Endothelial cell of umbilical vein (primary cell): ENCODE measurements at regions not wholly inside any gene's neighbourhood (a gene's known extent, or its start where the extent isn't known, plus 50 kb on each side); places are given as distances from the start of the nearest gene placed in this dataset.

Experiments
- BruUV-seq: library from RNA; stranded (reverse); fragments of 400-500 nt; replicated peaks from 2 replicates; lab custom pipeline; 2021; lab: Mats Ljungman, UMichigan
- CTCF ChIA-PET: fragments of 300-600, 350-600 bp; sonication (Branson Sonifier 250); formaldehyde crosslinking; loops from one replicate; lab custom pipeline; 2021; ENCODE audit warnings: antibody characterized with exemption, inconsistent platforms; lab: Charles Lee
- POLR2A ChIA-PET: fragments of 300-600, 350-600 bp; sonication (Branson Sonifier 250); formaldehyde crosslinking; loops from one replicate; lab custom pipeline; 2021; ENCODE audit warnings: antibody characterized with exemption, inconsistent platforms; lab: Charles Lee
- DNase-seq: peaks from one replicate; pipeline ENCODE4 v3.0.0-alpha.2; 2011; ENCODE audit warnings: low read depth, low spot score
- FAIRE-seq: peaks from 2 replicates; lab custom pipeline; 2011; peaks lifted over from hg19 to GRCh38; lab: Jason Lieb, UNC
- H2AFZ ChIP-seq: 2 replicates; pipeline ENCODE4 v1.6.0; 2012; ENCODE audit warnings: low read depth, low read length, control low read depth, inconsistent platforms
- H3K27ac ChIP-seq: 2 replicates; pipeline ENCODE4 v1.5.1; 2011; ENCODE audit warnings: low read depth, mild to moderate bottlenecking, control low read depth, low read length, moderate library complexity; ENCODE audit not compliant: insufficient read depth
- H3K27me3 ChIP-seq, 2 experiments: 2 replicates each; pipeline versions ENCODE4 v1.6.0 to v1.6.1; 2011; ENCODE audit warnings: low read length in 2 of 2, mixed read lengths in 1 of 2; ENCODE audit not compliant: control insufficient read depth in 2 of 2, insufficient read depth in 2 of 2
- H3K36me3 ChIP-seq, 2 experiments: 2 replicates in 1 of 2; 3 replicates in 1 of 2; pipeline ENCODE4 v1.5.1; 2011; ENCODE audit warnings: low read length in 2 of 2, mild to moderate bottlenecking in 1 of 2, moderate library complexity in 1 of 2; ENCODE audit not compliant: control insufficient read depth in 2 of 2, insufficient read depth in 2 of 2; ENCODE audit errors: extremely low read depth in 1 of 2
- H3K4me1 ChIP-seq: 3 replicates; pipeline ENCODE4 v1.5.1; 2011; ENCODE audit warnings: mild to moderate bottlenecking, low read length; ENCODE audit not compliant: control insufficient read depth, insufficient read depth; ENCODE audit errors: extremely low read depth
- H3K4me2 ChIP-seq: 2 replicates; pipeline ENCODE4 v1.6.1; 2011; ENCODE audit warnings: low read length, control low read depth, mixed read lengths; ENCODE audit not compliant: insufficient read depth
- H3K4me3 ChIP-seq, 3 experiments: fragments of 200-600 bp in 1 of 3; sonication (generic), shearing (Covaris generic) in 1 of 3; replicated peaks in 1 of 3; 2 replicates each; pipeline ENCODE4 v1.5.1; 2011 to 2016; ENCODE audit warnings: control low read depth in 3 of 3, low read length in 3 of 3, mild to moderate bottlenecking in 2 of 3, inconsistent platforms in 1 of 3, low read depth in 1 of 3, moderate library complexity in 1 of 3; ENCODE audit not compliant: insufficient read depth in 1 of 3
- H3K79me2 ChIP-seq: 2 replicates; pipeline ENCODE4 v1.6.0; 2012; ENCODE audit warnings: low read length, inconsistent platforms; ENCODE audit not compliant: control insufficient read depth, insufficient read depth
- H3K9ac ChIP-seq: replicated peaks from 2 replicates; pipeline ENCODE3; 2011; ENCODE audit warnings: low read length, control low read depth; ENCODE audit not compliant: insufficient read depth; ENCODE audit errors: extremely low read depth
- H3K9me1 ChIP-seq: replicated peaks from 3 replicates; pipeline ENCODE4 v1.6.0; 2011; ENCODE audit warnings: mild to moderate bottlenecking, low read length; ENCODE audit not compliant: control insufficient read depth, insufficient read depth; ENCODE audit errors: extremely low read depth
- H3K9me3 ChIP-seq: replicated peaks from 2 replicates; pipeline ENCODE4 v1.5.1; 2012; ENCODE audit warnings: low read length, inconsistent platforms; ENCODE audit not compliant: control insufficient read depth, insufficient read depth
- H4K20me1 ChIP-seq: replicated peaks from 2 replicates; pipeline ENCODE3; 2011; ENCODE audit warnings: mild to moderate bottlenecking, low read length; ENCODE audit not compliant: control insufficient read depth, insufficient read depth; ENCODE audit errors: extremely low read depth
- EZH2 ChIP-seq: IDR thresholded peaks from 2 replicates; pipeline ENCODE4 v1.6.1; 2012; ENCODE audit warnings: borderline replicate concordance, low read depth, mild to moderate bottlenecking, moderate library complexity, low read length, inconsistent platforms; ENCODE audit not compliant: severe bottlenecking
- FOS ChIP-seq: IDR thresholded peaks from 2 replicates; pipeline ENCODE4 v1.6.1; 2011; ENCODE audit warnings: mild to moderate bottlenecking, low read length, moderate library complexity, borderline replicate concordance; ENCODE audit not compliant: insufficient read depth
- GATA2 ChIP-seq: IDR thresholded peaks from 2 replicates; pipeline ENCODE4 v1.7.0; 2011; ENCODE audit warnings: low read depth, mild to moderate bottlenecking, moderate library complexity, mixed read lengths, low read length; ENCODE audit not compliant: insufficient read length, insufficient read depth
- JUN ChIP-seq: IDR thresholded peaks from 2 replicates; pipeline ENCODE4 v1.6.1; 2011; ENCODE audit warnings: borderline replicate concordance, low read depth; ENCODE audit not compliant: insufficient read length, insufficient read depth
- MAX ChIP-seq: IDR thresholded peaks from 2 replicates; pipeline ENCODE4 v1.6.1; 2011; ENCODE audit not compliant: insufficient read depth, insufficient read length
- MYC ChIP-seq: IDR thresholded peaks from one replicate; pipeline ENCODE4 v1.6.1; 2011; ENCODE audit warnings: mild to moderate bottlenecking, low read depth, low read length
- POLR2A ChIP-seq: IDR thresholded peaks from 2 replicates; pipeline ENCODE4 v1.6.1; 2012; ENCODE audit warnings: low read depth, mild to moderate bottlenecking, control low read depth, low read length
- POLR2AphosphoS5 ChIP-seq: IDR thresholded peaks from 2 replicates; pipeline ENCODE4 v1.6.1; 2012; ENCODE audit warnings: low read depth, mild to moderate bottlenecking, control low read depth, low read length, moderate library complexity; ENCODE audit not compliant: insufficient read depth
- dilution Hi-C: fragments of 300-500 bp; cut with MboI; formaldehyde crosslinking; loops from one replicate; pipeline ENCODE4 v1.15.0; 2019; ENCODE audit warnings: low sequenced_read_pairs; ENCODE audit not compliant: extremely low pct_ligation_motif_present
- intact Hi-C: fragments of 100-400 bp; cut with micrococcal nuclease; formaldehyde crosslinking; loops from one replicate; pipeline ENCODE4 v1.10.0; 2022
- TF ChIP-seq, protein P1 (sequence below), 2 donors: IDR thresholded peaks; 1 replicate in 1 of 2; 2 replicates in 1 of 2; pipeline ENCODE4 v1.5.1; 2011; ENCODE audit warnings: low read length in 2 of 2, mild to moderate bottlenecking in 2 of 2, moderate library complexity in 2 of 2, control low read depth in 1 of 2, inconsistent platforms in 1 of 2, low read depth in 1 of 2; ENCODE audit not compliant: insufficient read depth in 1 of 2; ENCODE audit errors: extremely low read depth in 1 of 2

DNA sequence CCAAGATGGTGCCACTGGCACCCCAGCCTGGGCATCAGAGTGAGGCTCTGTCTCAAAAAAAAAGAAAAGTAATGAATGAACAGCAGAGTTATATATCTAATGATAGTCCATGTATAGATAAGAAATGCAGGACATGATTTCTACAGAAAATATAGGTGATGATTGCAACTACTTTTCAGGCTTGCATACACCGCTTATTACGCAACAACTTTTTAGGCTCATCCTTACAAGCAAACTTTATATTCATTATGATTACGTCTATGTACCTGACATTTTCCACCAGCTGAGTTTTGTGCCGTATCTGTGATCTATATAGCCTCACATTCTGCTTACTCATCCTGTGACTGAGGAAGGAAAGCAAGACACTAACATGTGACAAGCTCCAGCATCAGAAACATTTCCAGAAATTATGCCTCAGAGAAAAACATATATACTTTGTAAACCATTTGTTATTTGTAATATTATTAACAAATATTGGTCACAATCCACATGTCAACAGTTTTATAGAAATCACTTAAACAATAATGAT is 906.3 kb downstream of the ZPLD1 start:
- ChIA-PET POLR2A (no interaction called here), CTCF (no interaction called here)
- Histone ChIP-seq H3K9me1 (no peaks in the 10 kb centered on the region), H3K4me2 (no peak overlapping the region), H3K9ac (no peak overlapping the region), H3K4me1 (no peaks in the 10 kb centered on the region), H3K79me2 (no peaks in the 10 kb centered on the region), H3K4me3 (no peak overlapping the region), H3K36me3 (no peaks in the 10 kb centered on the region), H3K9me3 (no peaks in the 10 kb centered on the region), H2AFZ (no peak overlapping the region), H3K27me3 (no peaks in the 10 kb centered on the region), H3K27ac (no peak overlapping the region), H4K20me1 (no peaks in the 10 kb centered on the region)
- FAIRE-seq (no peak), DNase-seq (no peak)
- BruUV-seq: no TSS peak
- dilution Hi-C loops (no loop called here), intact Hi-C loops (no loop called here)
- TF ChIP-seq EZH2 (no peak), MAX (no peak), POLR2A (no peak), FOS (no peak), MYC (no peak), GATA2 (no peak), POLR2AphosphoS5 (no peak), JUN (no peak)
- TF ChIP-seq, protein P1, sequence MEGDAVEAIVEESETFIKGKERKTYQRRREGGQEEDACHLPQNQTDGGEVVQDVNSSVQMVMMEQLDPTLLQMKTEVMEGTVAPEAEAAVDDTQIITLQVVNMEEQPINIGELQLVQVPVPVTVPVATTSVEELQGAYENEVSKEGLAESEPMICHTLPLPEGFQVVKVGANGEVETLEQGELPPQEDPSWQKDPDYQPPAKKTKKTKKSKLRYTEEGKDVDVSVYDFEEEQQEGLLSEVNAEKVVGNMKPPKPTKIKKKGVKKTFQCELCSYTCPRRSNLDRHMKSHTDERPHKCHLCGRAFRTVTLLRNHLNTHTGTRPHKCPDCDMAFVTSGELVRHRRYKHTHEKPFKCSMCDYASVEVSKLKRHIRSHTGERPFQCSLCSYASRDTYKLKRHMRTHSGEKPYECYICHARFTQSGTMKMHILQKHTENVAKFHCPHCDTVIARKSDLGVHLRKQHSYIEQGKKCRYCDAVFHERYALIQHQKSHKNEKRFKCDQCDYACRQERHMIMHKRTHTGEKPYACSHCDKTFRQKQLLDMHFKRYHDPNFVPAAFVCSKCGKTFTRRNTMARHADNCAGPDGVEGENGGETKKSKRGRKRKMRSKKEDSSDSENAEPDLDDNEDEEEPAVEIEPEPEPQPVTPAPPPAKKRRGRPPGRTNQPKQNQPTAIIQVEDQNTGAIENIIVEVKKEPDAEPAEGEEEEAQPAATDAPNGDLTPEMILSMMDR (IDR thresholded peaks at IDR 0.05; ENCODE audit: extremely low read depth in 1 of 2, insufficient read depth in 1 of 2, low read depth in 1 of 2, low read length in 2 of 2): no peak
